ENCODE measurements at regions not wholly inside any gene's neighbourhood (a gene's known extent, or its start where the extent isn't known, plus 50 kb on each side); places are given as distances from the start of the nearest gene placed in this dataset.

GRCh38 chr13:28576067-28576466 lies 81.1 kb upstream of the FLT1 start:
- no peak for TF ChIP-seq CTCF (conservative IDR thresholded peaks at IDR 0.05; ENCODE audit: low read depth, low read length)
- no peak for TF ChIP-seq EZH2 (IDR thresholded peaks at IDR 0.05; ENCODE audit: borderline replicate concordance, low read depth, low read length, poor library complexity, severe bottlenecking)

Data from A673 (cell line).